ENCODE measurements at regions not wholly inside any gene's neighbourhood (a gene's known extent, or its start where the extent isn't known, plus 50 kb on each side); places are given as distances from the start of the nearest gene placed in this dataset.

GRCh38 chrX:68945081-68945602 is 116.3 kb downstream of the EFNB1 start:
- TF ChIP-seq CTCF (IDR thresholded peaks at IDR 0.05) (no peak), POLR2AphosphoS5 (IDR thresholded peaks at IDR 0.05; ENCODE audit: low read depth, low read length) (no peak), REST (IDR thresholded peaks at IDR 0.05; ENCODE audit: insufficient read depth in 1 of 2, low read depth in 2 of 2, low read length in 1 of 2) (no peak)
